GM21737 (cell line): ENCODE measurements at regions not wholly inside any gene's neighbourhood (a gene's known extent, or its start where the extent isn't known, plus 50 kb on each side); places are given as distances from the start of the nearest gene placed in this dataset.

Experiments used
- ATAC-seq: cut with Tn5 transposase; IDR thresholded peaks from one replicate; pipeline ENCODE4 v1.9.1; 2021; ENCODE audit warnings: mild to moderate bottlenecking, moderate library complexity; ENCODE audit not compliant: unreplicated experiment

GRCh38 chr18:34590503-34590902 lies 119.6 kb upstream of the DTNA start:
- no peak for ATAC-seq

DNA sequence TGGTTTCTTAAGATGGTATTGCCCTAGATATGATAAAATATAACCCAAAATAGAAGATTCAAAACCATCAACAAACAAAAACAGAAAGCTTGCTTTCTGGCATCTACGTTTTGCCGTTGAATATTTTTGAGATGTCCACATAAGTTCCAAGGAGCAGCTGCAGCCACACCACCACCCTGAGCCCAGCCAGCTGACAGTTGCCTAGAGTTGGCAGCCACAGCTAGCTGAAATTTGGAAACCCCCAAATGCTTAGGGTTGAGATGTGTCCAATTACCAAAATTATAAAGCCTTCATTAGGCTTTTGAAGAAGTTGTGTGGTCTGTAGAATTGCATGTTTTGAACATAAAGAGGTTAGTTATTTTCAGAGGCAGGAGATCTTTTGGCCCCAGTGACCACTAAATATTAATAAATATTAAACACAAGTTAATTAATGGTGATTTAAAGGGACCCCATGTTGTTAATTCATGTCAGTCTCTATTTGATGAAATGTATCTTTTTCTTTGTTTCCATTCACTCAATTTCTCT lies 118.1 kb upstream of the DTNA start:
- no peak for ATAC-seq

- ATAC-seq: no peak
Observed at GRCh38 chr18:34592481-34592880, 117.6 kb upstream of the DTNA start.

DNA sequence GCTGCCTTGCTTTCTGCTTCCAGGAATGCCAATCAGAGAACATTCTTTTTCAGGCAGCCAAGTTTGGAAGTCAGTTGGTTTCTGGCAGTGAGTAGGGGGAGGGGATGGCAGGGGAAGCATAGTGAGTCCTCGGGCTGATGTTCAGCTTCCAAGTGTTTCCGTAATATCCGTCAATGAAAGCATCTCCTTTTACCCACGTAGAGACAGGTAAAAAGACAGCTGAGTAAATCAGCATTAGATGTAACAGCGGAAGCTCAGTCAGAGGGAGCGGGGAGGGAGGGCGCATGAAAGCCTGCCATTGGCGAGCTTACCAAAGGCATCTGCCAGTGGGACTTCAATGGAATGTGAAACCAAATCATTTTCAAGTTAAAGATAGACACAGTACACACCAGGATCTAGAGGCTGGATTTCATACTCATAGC lies 117.1 kb upstream of the DTNA start:
- no peak for ATAC-seq

DNA sequence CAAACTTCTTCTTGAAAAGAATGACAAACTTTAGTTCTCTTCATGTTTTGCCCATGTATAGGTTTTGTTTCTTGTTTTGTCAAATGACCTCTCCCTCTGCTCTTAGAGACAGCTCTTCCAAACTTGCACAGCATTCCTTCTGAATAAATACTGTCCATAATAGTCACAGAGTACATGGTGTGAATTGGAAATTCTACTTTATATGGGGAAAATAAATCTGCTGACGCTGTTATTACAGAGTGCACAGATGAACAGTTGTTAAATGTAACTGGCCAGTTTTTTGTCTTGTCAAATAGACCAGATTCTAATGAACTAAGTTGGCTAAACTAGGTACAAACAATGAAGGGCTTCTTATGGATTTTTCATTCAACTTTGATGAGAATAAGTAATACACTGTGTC lies 115.8 kb upstream of the DTNA start:
- ATAC-seq: no peak

DNA sequence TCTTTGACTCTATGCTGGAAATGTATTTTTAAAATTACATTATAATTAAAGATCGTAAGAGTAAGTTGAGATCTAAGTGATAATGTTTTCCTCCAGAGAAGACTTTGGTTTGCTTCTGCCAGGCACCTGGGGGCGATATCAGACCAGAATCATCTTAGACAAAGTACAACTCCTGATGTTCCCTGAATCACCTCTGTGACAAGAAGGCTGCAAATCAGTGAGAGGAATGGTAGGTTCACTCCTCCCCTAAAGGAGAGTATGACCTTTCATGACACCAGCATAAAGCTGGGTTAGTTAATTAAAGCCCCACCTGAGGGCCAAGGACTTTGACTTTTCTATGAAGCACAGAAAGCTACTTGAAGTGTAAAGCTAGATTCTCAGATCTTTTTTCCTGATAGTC lies 114.4 kb upstream of the DTNA start:
- no peak for ATAC-seq

GRCh38 chr18:34598120-34598635 lies 111.9 kb upstream of the DTNA start:
- no peak for ATAC-seq

DNA sequence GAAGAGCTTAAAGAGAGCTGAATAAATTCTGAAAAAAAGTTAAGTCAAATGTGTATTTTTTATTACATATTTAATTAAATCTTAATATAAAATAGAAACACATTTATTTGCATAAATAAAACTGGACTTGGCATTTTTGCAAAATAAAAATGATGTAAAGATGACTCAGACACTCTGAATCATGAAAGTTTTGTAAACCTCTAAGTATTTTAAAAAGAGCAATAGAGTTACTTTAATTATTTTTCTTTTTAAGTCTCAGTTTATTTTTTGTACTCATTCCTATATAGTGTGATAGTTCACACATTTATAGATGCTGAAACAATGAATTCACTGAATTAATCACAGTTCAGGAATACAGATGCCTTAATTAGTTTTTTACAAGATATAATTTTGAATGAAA lies 109.9 kb upstream of the DTNA start:
- no peak for ATAC-seq

DNA sequence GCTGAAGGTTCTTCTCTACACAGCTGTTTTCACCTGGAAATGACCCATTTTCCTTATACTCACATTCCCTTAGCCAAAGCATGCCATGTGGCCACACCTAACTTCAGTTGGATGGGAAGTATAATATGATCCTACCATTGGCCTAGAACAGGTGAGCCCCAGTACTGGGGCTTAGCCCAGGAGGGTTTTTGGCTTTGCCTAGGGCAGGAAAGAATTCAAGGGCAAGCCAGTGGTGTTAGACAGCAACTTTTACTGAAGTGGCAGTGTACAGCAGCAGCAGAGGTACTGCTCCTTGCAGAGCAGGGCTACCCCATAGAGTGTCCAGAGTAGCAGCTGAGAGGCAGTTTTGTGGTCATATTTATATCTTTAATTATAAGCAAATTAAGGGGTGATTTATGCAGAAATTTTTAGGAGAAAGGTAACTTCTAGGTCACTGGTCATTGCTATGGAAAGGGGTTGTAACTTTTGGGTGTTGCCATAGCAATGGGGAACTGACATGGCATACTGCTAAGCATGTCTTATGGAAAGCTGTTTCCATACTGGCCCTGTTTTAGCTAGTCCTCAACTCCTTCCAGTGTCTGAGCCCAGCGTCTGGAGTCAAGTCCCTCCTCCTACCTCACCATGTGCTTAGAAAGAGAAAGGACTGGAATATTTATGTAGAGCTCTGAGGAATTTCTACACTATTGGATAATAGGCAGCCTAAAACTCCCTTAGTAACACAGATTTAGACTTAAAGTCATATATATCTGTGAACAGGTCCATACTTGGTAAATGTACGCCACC lies 109.0 kb upstream of the DTNA start:
- ATAC-seq: no peak

GRCh38 chr18:34604591-34604990 lies 105.5 kb upstream of the DTNA start:
- ATAC-seq: no peak

GRCh38 chr18:34606851-34607250 lies 103.2 kb upstream of the DTNA start:
- ATAC-seq: no peak

DNA sequence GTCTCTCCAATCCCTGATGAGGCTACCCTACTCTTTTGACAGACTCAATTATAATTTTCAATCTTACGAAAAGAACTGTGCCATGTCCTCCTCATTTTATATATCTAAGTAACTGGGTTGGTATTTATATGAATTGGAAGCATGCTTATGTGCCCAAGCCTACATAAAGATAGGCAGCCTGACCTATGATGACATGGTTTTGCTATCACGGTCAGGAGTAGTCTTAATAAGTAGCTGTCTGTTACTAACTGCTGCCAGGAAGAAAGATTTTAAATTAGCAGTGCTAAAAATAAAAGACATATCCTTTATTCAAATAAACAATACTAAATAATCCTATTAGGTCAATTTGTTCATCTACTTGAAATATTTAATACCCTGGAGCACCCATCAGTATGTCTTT lies 102.0 kb upstream of the DTNA start:
- ATAC-seq: no peak

DNA sequence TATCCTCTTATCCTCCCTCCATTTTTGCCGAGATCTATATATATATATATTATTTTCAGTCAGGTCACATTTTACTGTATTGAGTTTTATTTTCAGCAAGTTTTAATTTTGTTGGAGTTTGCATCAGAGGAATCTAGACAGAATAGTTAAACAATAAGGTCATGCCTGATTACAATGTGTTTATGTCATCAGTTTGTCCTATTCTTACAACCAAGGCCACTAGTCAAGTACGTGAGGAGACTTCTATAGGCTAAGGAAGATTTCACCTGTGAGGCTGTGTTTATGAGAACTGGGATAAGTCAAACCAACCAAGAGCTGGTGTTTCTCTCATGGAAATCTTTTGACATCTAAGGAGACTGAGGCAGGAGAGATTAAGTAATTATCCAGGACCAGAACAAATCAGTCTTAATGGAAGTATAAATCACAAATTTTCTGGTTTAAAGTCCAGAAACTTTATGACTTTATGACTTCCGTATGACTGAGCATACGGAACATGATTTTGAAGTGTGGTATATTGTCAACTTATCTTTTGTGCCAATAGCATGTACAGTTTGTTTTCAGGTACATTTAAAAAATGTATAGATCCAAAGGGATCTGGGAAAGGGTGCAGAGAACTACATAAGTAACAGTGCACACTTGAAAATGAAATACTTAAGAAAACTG lies 100.0 kb upstream of the DTNA start:
- no peak for ATAC-seq

GRCh38 chr18:34611904-34612303 lies 98.2 kb upstream of the DTNA start:
- ATAC-seq: no peak

- ATAC-seq: no peak
Observed at GRCh38 chr18:34620258-34620861, 89.7 kb upstream of the DTNA start.

- no peak for ATAC-seq
Observed at GRCh38 chr18:34623557-34623956, 86.5 kb upstream of the DTNA start.

GRCh38 chr18:34624551-34624950 lies 85.5 kb upstream of the DTNA start:
- no peak for ATAC-seq

DNA sequence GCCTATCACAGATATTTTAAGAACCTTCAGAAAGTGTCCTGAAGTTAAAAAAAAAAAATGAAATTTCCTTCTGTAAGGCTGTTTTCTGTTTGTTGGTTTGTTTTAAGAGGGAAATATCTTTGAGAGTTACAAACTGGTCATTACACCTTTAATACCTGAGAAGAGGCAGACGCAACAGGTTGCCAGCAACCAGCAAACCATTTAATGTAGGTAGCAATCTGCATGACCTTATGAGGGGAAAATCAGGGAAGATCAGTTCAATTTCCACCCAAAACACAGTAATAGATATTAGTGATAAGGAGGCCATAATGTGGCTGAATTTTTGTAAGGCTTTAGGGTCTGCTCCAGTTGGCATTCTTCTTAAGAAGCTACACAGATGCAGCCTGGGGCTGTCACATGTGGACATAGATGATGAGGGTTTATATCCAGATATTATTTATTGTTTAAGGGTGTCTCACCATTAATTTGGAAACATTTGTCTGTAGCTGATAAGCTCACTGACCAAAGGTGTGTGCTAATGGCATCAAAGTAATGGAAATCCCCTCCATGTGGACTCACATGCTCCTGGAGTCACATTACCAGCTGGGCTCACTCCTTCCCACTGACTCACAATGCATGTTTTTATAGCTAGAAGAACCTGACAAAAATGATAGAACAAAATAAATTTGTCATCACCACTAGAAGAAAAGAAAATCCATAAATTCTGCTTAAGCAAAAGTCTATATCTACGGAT lies 83.5 kb upstream of the DTNA start:
- no peak for ATAC-seq

DNA sequence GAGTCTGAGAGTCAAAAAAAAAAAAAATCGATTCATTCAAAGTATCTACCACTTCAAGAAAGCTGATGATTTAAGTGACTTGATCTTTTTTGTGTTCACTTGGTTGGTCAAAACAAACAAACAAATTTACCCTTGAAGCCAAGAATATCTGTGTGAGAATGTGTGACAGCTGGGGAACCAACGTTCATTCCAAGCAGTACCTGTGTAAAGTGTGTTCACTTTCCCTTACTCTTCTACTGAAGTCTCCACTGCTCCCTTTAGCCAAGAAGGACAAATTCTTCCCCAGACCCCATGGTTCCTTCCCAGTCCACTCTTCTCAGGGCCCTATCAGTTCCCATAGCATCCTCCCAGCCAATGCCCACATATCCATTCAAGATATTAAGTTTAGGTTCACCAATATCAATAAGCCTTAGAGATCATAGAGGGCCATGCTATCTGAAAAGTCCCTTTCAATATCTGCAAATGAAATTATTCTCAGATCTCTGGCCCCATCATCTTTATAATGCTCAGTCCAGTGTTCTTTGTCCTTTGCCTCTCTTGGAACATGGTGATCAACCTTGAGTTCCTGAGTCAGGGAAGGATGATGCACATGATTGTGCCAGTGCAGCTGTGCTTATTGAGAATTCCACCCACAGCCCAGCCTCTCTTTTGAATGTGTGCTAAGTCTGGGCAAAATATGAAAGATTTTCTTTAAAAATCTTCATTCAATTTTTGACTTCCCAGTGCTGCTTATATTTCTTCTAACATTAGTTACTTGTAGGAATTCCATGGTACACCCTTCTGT lies 82.8 kb upstream of the DTNA start:
- no peak for ATAC-seq
